ENCODE measurements at regions not wholly inside any gene's neighbourhood (a gene's known extent, or its start where the extent isn't known, plus 50 kb on each side); places are given as distances from the start of the nearest gene placed in this dataset.
"Not testable (repeated sequence)": the region's sequence is repeated elsewhere in the genome, so short reads cannot be mapped to it uniquely, and the experiment has no call there.

GRCh38 chr9:41754822-41755221 is 374.4 kb downstream of the CNTNAP3B start:
- not testable (repeated sequence) for DNase-seq (ENCODE audit: low read depth)

DNA sequence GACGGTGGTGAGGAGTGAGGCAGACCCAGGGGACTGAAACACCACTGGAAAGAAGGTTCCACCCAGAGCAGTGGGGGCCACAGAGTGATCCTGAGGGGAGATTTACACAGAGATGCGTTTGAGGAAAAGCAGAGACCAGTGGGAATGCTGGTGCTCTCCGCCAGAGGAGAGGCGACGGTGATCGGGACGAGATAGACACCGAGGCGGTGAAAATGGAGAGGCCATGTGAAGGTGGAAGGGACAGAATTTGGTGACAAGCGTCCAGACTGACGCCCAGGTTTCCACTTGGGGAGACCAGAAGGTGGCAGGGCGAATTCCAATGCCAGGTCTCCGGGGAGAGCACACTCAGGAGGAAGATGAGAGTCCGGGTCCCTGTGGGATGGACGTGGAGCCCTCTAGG is 374.8 kb downstream of the CNTNAP3B start:
- DNase-seq (ENCODE audit: low read depth) = not testable (repeated sequence)

- DNase-seq (ENCODE audit: low read depth) = not testable (repeated sequence)
Measured at GRCh38 chr9:41741897-41742296, 387.3 kb downstream of the CNTNAP3B start.

GRCh38 chr9:41741173-41741572 is 388.1 kb downstream of the CNTNAP3B start:
- not testable (repeated sequence) for DNase-seq (ENCODE audit: low read depth)

DNA sequence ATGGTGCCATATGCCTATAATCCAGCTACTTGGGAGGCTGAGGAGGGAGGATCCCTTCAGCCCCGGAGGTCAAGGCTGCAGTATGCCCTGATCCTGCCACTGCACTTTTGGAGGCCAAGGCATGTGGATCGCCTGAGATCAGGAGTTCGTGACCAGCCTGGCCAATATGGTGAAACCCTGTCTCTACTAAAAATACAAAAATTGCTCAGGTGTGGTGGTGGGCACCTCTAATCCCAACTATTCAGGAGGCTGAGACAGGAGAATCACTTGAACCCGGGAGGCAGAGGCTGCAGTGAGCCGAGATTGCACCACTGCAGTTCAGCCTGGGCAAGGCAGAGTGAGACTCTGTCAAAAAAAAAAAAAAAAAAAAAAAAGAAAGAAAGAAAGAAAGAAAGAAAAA is 390.5 kb downstream of the CNTNAP3B start:
- not testable (repeated sequence) for DNase-seq (ENCODE audit: low read depth)

DNA sequence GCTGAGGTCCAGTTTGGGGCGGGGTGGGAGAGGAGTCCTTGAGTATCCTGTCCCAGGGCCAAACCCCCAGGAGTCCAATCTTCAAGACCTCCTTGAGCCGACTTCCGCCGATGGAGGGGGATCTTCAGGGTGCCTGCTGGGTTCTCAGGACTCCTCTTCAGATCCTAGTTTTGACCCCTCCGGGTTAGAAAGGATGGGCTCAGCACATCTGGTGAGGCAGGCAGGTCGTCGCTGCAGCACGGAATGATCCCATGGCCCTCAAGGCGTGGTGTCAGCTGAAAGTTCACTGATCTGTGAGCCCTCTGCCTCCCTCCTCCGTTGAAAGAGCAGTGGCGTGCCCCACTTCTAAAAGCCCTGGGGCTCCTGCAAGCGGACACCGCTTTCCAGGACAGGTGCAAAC is 430.0 kb downstream of the CNTNAP3B start:
- DNase-seq (ENCODE audit: low read depth) = not testable (repeated sequence)

- DNase-seq (ENCODE audit: low read depth) = not testable (repeated sequence)
Measured at GRCh38 chr9:41697080-41697479, 432.1 kb downstream of the CNTNAP3B start.

DNA sequence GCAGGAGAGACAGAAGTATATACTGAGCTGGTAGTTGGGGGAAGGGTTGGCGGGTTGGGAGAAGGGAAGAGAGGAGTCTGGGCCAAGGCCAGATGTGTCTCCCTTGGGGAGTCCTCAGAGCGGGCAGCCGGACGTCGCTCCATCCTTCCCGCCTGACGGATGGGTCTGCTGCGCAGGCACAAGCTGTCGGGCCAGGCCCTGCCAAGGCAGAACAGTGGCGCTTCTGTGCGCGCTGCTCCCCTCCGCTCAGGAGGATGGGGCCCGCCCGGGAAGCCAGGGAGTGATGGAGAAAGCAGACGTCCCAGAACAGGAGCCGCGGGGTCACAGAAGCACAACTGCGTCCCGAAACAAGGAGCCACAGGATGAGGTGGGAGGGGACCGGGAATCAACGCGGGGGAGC is 449.9 kb downstream of the CNTNAP3B start:
- not testable (repeated sequence) for DNase-seq (ENCODE audit: low read depth)

DNA sequence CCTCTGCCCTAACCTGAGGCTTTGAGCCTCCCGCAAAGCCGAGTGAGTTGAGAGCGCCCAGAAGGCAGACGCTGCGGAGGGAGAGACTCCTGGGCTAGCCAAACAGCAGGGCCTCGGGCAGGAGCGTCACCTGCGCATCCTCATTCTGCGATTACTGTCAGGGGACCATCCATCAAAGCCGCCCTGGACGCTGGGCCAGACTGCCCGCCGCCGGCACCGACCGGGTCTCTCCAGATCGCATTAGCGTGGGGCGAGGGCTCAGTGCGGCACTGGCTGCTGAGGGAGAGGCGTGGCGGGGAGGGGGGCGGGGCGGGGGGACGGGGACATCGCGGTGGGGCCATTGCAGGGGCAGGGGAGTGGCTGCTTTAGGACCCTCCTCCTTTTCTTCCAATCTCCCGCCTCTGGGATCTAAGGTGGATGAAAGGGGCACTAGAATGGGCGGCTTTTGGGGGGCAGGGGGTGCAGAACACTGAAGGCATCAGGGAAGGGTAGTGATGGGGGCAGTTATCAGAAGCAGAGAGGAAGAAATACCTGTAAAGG is 465.7 kb downstream of the CNTNAP3B start:
- not testable (repeated sequence) for DNase-seq (ENCODE audit: low read depth)

DNA sequence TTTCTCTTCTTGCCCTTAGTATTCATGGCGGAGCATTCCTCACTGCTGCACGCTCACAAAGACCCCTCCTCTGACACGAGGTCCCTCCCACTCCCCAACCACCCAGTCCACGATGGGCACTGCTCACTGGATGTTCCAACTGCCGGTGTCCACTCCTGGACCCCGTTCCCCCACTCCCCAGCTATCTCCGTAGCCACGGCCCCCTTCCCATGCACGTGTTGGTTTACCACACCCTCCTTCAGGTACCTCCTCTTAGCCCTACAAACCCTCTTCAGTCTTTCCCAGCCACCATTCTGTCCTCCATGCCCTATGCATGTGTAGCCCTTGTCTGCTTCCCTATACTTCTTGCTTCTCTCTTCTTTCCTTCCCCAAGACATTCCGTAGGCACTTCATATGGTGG is 469.6 kb upstream of the ZNG1F start:
- not testable (repeated sequence) for DNase-seq (ENCODE audit: low read depth)

DNA sequence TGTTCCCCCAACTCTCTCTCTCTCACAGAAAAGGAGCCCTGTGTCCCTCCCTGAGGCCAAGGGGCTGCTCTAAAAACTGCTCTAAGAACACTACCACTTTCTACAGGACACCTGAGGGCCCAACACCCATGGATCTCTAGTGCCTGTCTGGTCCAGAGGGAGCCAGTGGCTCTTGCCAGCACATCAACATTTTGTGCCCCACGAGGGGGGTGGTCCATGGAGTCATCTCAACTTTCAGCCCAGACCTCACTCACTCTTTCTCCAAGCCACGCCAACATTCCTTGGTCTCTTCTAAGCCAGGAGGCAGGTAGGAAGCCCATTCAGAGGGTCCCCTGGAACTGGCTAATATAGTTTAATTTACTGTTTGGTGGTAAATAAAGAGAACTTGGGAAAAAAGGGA is 469.0 kb upstream of the ZNG1F start:
- DNase-seq (ENCODE audit: low read depth) = not testable (repeated sequence)

DNA sequence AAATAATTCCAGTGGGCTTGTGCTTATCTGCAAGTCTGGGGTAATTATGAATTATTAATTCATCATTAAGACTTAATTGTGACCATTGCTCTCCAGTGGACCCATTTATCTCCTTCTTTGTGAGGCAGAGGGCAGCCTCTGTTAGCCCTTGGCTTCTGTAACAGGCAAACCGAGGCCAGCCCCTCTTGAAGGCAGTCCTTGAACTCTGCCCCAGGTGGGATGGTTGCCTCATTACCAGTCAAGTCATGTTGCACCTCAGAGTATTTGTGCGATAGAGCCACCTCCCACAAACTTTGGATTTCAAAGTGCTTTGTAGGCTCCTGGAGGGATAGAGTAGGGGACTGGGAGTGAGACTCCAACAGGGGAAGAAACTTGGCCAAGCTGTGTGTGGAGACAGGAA is 468.0 kb upstream of the ZNG1F start:
- DNase-seq (ENCODE audit: low read depth) = not testable (repeated sequence)

DNA sequence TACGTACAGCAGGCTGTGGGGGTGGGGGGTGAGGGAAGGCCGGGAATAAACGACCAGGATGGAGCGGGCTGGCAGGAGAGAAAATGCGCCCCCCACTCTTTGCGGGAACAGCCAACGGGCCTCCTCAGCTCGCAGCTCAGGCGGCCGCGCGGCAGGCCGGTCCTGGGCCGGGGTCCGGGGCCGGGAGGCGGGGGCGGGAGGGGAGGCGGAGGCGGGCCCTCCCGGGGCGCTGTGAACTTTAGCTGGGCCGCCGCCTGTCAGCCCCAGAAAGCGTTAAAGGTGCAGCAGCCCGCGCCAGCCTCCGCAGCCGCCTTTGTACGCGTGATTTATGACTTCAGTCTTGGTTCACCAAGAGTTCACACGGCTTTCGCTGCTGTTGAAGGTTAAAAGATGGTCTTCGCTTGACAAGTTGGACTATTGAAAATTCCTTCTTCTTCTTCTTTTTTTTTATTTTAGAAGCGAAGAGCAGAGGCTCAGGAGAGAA is 466.0 kb upstream of the ZNG1F start:
- DNase-seq (ENCODE audit: low read depth) = peak; percentile 73

- not testable (repeated sequence) for DNase-seq (ENCODE audit: low read depth)
Measured at GRCh38 chr9:41654349-41654748, 465.2 kb upstream of the ZNG1F start.

DNA sequence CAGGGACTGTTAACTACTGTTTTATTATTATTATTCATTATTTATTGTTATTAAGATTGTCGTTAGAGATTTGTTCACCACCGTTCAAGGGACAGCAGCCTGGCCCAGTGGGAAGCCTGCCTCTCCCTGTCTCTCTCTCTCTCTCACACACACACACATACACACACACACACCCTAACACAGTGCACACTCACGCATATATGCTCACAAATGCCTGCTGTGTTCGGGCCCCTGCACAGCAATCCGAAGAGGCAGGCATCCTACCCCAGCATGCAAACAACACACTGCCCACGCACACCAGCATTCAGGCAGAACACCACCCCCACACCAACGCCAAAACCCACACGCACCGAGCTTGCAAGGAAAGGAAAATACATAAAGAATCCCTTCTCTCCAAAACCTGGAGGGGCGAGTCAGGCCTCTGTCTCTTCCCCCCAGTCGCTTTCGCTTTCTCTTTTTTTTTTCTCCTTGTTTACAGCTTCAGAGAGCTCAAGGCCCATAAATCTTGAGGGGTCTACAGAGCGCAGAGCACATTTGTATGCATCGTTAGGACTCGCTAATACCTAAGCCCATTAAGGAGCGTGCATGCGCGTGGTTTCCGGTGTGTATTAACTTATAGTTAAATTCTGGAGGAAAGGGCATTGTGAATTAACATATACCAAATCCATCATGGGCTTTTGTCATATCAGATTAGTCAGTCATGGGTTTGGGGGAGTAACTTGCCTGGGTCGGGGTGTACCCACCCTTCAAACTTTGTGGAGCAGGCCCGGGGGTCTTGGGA is 464.6 kb upstream of the ZNG1F start:
- peak; percentile 28 for DNase-seq (ENCODE audit: low read depth)

DNA sequence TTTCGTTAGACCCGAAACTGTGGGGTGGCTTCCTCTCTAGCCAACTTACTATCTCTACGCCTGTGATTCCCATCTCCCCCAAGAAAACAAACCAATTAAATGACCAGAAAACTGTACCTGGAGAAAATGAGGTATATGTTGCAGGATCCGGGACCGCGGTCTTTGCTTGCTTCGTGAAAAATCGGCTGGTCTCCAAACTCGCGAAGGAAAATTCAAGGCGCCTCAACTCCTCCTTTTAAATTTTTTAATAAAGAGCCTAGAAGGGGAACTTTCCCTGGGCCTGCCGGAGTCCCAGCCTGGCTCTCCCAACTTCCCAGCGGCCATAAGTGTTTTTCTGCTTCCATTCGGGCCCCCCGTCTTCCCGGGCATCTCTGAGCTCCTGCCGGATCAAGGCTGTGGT is 463.7 kb upstream of the ZNG1F start:
- DNase-seq (ENCODE audit: low read depth) = not testable (repeated sequence)

DNA sequence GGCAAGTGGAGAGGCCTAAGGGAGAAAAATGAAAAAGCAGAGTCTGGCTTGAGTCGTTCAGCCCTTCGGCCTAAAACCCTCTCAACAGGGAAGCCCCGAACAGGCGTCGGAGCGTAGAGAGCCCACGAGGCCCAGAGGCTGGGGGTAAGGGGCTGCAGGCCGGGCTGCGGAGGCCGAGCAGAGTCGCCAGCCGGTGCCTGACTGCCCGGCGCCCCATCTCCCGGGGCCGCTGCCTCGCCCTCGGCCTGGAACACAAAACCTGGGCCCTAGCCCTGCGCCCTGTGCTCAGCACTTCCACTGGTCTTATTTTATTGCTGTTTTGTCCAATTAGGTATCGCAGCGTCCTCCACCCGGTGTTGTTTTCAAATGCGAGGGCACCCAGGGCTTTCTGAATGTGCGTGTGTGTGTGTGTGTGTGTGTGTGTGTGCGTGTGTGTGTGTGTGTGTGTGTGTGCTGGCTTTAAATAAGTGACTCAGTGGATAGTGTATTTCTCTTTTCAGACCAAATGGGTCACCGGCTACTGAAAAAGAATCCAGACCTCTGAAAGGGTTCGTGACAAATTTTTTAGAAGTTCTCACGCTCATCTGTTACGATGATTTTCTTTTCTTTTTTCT is 463.1 kb upstream of the ZNG1F start:
- not testable (repeated sequence) for DNase-seq (ENCODE audit: low read depth)

DNA sequence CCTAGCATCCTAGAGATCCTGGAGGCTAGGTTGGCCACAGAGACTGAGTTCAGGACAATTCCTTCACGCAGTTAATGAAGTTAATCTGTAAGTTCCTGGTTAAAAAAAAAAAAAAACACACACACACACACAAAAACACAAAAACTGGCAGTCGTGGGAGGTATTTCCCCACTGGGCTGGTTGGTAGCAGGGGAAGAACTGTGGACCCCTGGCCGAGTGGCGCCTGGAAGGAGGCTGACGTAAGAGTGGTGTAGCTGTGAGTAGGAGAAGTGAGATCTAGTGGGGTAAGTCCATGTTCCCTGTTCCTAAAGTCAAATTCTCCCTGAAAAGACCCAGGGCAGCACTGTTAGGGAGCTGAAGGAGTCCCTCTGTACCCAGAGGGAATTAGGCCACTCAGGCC is 461.0 kb upstream of the ZNG1F start:
- not testable (repeated sequence) for DNase-seq (ENCODE audit: low read depth)

GRCh38 chr9:41648564-41648963 is 459.4 kb upstream of the ZNG1F start:
- not testable (repeated sequence) for DNase-seq (ENCODE audit: low read depth)

DNA sequence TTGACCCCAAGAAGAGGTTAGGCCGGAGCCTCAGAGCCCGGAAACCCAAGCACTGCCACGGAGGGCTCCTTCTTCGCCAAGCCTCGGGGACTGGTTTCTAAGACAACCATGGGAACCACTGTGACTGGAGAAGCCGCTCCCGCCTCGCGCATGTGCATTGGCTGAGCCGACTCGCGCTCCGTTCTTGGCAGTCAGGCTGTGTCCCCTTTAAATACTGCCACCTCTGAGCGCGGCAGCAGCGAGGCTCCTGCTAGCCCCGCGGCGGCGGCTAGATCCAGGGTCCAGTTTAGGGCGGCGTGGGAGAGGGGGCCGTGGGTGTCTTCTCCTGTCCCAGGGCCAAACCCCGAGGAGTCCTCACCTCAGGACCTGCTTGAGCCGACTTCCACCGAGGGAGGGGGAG is 457.1 kb upstream of the ZNG1F start:
- DNase-seq (ENCODE audit: low read depth) = not testable (repeated sequence)

DNA sequence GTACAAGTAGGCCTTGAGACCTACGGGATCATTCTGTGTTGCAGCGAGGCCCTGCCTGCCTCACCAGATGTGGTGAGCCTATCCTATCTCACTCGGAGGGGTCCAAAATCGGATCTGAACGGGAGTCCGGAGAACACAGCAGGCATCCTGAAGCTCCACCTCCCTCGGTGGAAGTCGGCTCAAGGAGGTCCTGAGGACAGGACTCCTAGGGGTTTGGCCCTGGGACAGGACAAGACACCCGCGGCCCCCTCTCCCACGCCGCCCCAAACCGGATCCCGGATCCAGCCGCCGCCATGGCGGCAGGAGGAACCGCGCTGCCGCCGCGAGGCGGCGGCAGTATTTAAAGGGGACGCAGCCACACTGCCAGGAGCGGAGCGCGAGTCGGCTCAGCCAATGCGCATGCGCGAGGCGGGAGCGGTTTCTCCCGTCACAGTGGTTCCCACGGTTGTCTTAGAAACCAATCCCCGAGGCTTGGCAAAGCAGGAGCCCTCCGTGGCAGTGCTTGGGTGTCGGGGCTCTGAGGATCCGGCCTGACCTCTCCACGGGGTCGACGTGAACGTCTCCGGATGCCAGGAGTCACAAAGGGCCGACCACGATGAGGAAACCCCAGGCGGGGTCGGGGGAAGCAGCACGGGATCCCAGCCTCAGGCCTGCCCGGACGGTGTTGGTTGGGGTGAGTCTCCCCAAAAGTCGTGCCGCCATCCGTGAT is 454.6 kb upstream of the ZNG1F start:
- peak; percentile 49 for DNase-seq (ENCODE audit: low read depth)

DNA sequence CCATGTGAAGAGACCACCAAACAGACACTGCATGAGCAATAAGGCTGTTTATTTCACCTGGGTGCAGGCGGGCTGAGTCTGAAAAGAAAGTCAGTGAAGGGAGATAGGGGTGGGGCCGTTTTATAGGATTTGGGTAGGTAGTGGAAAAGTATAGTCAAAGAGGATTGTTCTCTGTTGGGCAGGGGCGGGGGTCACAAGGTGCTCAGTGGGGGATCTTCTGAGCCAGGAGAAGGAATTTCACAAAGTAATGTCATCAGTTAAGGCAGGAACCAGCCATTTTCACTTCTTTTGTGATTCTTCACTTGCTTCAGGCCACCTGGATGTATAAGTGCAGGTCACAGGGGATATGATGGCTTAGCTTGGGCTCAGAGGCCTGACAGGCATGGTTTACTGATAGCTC is 444.6 kb upstream of the ZNG1F start:
- not testable (repeated sequence) for DNase-seq (ENCODE audit: low read depth)
